ENCODE measurements at regions not wholly inside any gene's neighbourhood (a gene's known extent, or its start where the extent isn't known, plus 50 kb on each side); places are given as distances from the start of the nearest gene placed in this dataset.

GRCh38 chr7:84469034-84469433 is 274.4 kb upstream of the SEMA3A start:
- H3K9me3 ChIP-seq (ENCODE audit: control insufficient read depth, insufficient read depth, low read length), result no peaks in the 10 kb centered on the region
- H3K27me3 ChIP-seq (ENCODE audit: control insufficient read depth, insufficient read depth, low read length), result no peaks in the 10 kb centered on the region
- H3K27ac ChIP-seq (ENCODE audit: low read depth, low read length), result no peak overlapping the region
- TF ChIP-seq CTCF (IDR thresholded peaks at IDR 0.05; ENCODE audit: low read depth, low read length), result no peak
- ChIA-PET POLR2A (no interaction called here), CTCF (interaction anchor here (0.7 kb wide), 1 partner anchor 12 kb away, joined by 4 read pairs; no protein-coding TSS in a partner anchor)
- no peak overlapping the region for H3K4me3 ChIP-seq (ENCODE audit: low read depth, low read length)
- no peak for DNase-seq (ENCODE audit: low read depth, low spot score)

- Histone ChIP-seq H3K9me3 (ENCODE audit: control insufficient read depth, insufficient read depth, low read length) (no peaks in the 10 kb centered on the region), H3K27ac (ENCODE audit: low read depth, low read length) (no peak overlapping the region), H3K27me3 (ENCODE audit: control insufficient read depth, insufficient read depth, low read length) (no peaks in the 10 kb centered on the region), H3K4me3 (ENCODE audit: low read depth, low read length) (no peak overlapping the region)
- POLR2A ChIA-PET, result no interaction called here
- TF ChIP-seq CTCF (IDR thresholded peaks at IDR 0.05; ENCODE audit: low read depth, low read length), result no peak
- DNase-seq (ENCODE audit: low read depth, low spot score), result no peak
- CTCF ChIA-PET, result no interaction called here
Measured at GRCh38 chr7:84462259-84462658, 267.7 kb upstream of the SEMA3A start.

- no peaks in the 10 kb centered on the region for H3K9me3 ChIP-seq (ENCODE audit: control insufficient read depth, insufficient read depth, low read length)
- ChIA-PET POLR2A (no interaction called here), CTCF (interaction anchor here (1.1 kb wide), 1 partner anchor 525 kb away, joined by 4 read pairs; no protein-coding TSS in a partner anchor)
- no peak for TF ChIP-seq CTCF (IDR thresholded peaks at IDR 0.05; ENCODE audit: low read depth, low read length)
- H3K27ac ChIP-seq (ENCODE audit: low read depth, low read length), result no peak overlapping the region
- no peak for DNase-seq (ENCODE audit: low read depth, low spot score)
- H3K4me3 ChIP-seq (ENCODE audit: low read depth, low read length), result no peak overlapping the region
- no peaks in the 10 kb centered on the region for H3K27me3 ChIP-seq (ENCODE audit: control insufficient read depth, insufficient read depth, low read length)
Measured at GRCh38 chr7:84461093-84461492, 266.5 kb upstream of the SEMA3A start.

- H3K9me3 ChIP-seq (ENCODE audit: control insufficient read depth, insufficient read depth, low read length), result no peaks in the 10 kb centered on the region
- CTCF ChIA-PET, result no interaction called here
- TF ChIP-seq CTCF (IDR thresholded peaks at IDR 0.05; ENCODE audit: low read depth, low read length), result no peak
- no peaks in the 10 kb centered on the region for H3K27me3 ChIP-seq (ENCODE audit: control insufficient read depth, insufficient read depth, low read length)
- DNase-seq (ENCODE audit: low read depth, low spot score), result no peak
- H3K27ac ChIP-seq (ENCODE audit: low read depth, low read length), result no peak overlapping the region
- no peak overlapping the region for H3K4me3 ChIP-seq (ENCODE audit: low read depth, low read length)
- POLR2A ChIA-PET, result no interaction called here
Measured at GRCh38 chr7:84455788-84456187, 261.2 kb upstream of the SEMA3A start.

- ChIA-PET CTCF (interaction anchor here (0.5 to 1.6 kb wide), 5 partner anchors 13 to 562 kb away, joined by 3 to 5 read pairs (median 4); no protein-coding TSS in a partner anchor), POLR2A (no interaction called here)
- H3K9me3 ChIP-seq (ENCODE audit: control insufficient read depth, insufficient read depth, low read length), result no peaks in the 10 kb centered on the region
- H3K27ac ChIP-seq (ENCODE audit: low read depth, low read length), result no peak overlapping the region
- no peak overlapping the region for H3K4me3 ChIP-seq (ENCODE audit: low read depth, low read length)
- no peak for DNase-seq (ENCODE audit: low read depth, low spot score)
- TF ChIP-seq CTCF (IDR thresholded peaks at IDR 0.05; ENCODE audit: low read depth, low read length), result peak; percentile 15; the same call in 1 of the 2 replicates
- no peaks in the 10 kb centered on the region for H3K27me3 ChIP-seq (ENCODE audit: control insufficient read depth, insufficient read depth, low read length)
Measured at GRCh38 chr7:84454174-84454959, 259.8 kb upstream of the SEMA3A start.

Data from AG04450 (cell line).